Right lobe of liver (tissue), 4 donors: ENCODE measurements at regions not wholly inside any gene's neighbourhood (a gene's known extent, or its start where the extent isn't known, plus 50 kb on each side); places are given as distances from the start of the nearest gene placed in this dataset.

Experiments used
- POLR2A ChIP-seq: fragments of 450-650 bp; IDR thresholded peaks from one replicate; pipeline ENCODE4 v1.6.1; 2017; ENCODE audit warnings: antibody characterized with exemption, mild to moderate bottlenecking
- TF ChIP-seq, protein P1 (sequence below), 4 donors: fragments of 200-600 bp in 3 of 4; fragments of 450-650 bp in 1 of 4; IDR thresholded peaks; one replicate each; pipeline versions ENCODE4 v1.5.1 to v1.8.0; 2016 to 2022; ENCODE audit warnings: antibody characterized with exemption in 4 of 4, mild to moderate bottlenecking in 2 of 4
- donor health status: DM: no; HTN: no; CAD: no.
- donor health status: DM: no; HTN: no; CAD: no.
- donor health status: DM: no; HTN: yes; CAD: no.

DNA sequence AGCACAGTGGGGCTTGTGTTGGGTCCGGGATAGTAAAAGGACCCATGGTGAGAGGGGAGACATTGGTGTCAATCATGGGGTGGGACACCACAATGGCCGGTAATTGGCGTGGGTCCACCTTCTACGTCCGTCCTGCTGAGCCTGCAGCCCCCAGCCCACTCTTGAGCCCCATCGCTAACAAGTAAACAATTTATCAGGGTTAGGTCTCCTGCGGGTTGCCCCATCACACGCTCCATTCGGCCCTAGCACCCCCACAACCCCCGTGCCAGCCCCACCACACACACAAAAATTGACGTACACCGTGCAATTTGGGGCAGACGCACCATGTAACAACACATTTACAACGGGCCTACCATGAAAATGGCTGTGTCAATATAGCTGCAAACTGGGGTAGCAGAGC lies 86.5 kb upstream of the HTATIP2 start:
- TF ChIP-seq, protein P1, sequence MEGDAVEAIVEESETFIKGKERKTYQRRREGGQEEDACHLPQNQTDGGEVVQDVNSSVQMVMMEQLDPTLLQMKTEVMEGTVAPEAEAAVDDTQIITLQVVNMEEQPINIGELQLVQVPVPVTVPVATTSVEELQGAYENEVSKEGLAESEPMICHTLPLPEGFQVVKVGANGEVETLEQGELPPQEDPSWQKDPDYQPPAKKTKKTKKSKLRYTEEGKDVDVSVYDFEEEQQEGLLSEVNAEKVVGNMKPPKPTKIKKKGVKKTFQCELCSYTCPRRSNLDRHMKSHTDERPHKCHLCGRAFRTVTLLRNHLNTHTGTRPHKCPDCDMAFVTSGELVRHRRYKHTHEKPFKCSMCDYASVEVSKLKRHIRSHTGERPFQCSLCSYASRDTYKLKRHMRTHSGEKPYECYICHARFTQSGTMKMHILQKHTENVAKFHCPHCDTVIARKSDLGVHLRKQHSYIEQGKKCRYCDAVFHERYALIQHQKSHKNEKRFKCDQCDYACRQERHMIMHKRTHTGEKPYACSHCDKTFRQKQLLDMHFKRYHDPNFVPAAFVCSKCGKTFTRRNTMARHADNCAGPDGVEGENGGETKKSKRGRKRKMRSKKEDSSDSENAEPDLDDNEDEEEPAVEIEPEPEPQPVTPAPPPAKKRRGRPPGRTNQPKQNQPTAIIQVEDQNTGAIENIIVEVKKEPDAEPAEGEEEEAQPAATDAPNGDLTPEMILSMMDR (IDR thresholded peaks at IDR 0.05): no peak
- no peak for TF ChIP-seq POLR2A
